Breast epithelium (tissue), 3 donors: ENCODE measurements at regions not wholly inside any gene's neighbourhood (a gene's known extent, or its start where the extent isn't known, plus 50 kb on each side); places are given as distances from the start of the nearest gene placed in this dataset.

ENCODE experiments used
- CTCF ChIP-seq, 3 donors: fragments of 450-650 bp; IDR thresholded peaks; one replicate each; pipeline ENCODE4 v1.5.1; 2016 to 2017; ENCODE audit warnings: antibody characterized with exemption in 3 of 3, mild to moderate bottlenecking in 3 of 3, moderate library complexity in 3 of 3
- POLR2AphosphoS5 ChIP-seq, 3 donors: sonication (generic); formaldehyde crosslinking; IDR thresholded peaks; one replicate each; pipeline ENCODE4 v1.6.1; 2017; ENCODE audit warnings: antibody characterized with exemption in 3 of 3

- TF ChIP-seq CTCF (IDR thresholded peaks at IDR 0.05) (no peak), POLR2AphosphoS5 (IDR thresholded peaks at IDR 0.05) (no peak)
These were observed 441.6 kb upstream of the BRINP1 start for GRCh38 chr9:119810645-119811429.
